Medulla oblongata (tissue), 1 donor: ENCODE measurements at regions not wholly inside any gene's neighbourhood (a gene's known extent, or its start where the extent isn't known, plus 50 kb on each side); places are given as distances from the start of the nearest gene placed in this dataset.
"Not testable (repeated sequence)": the region's sequence is repeated elsewhere in the genome, so short reads cannot be mapped to it uniquely, and the experiment has no call there.

ENCODE experiments used
- DNase-seq: peaks from one replicate; pipeline ENCODE4 v3.0.0-alpha.2; 2015; ENCODE audit errors: extremely low spot score

DNA sequence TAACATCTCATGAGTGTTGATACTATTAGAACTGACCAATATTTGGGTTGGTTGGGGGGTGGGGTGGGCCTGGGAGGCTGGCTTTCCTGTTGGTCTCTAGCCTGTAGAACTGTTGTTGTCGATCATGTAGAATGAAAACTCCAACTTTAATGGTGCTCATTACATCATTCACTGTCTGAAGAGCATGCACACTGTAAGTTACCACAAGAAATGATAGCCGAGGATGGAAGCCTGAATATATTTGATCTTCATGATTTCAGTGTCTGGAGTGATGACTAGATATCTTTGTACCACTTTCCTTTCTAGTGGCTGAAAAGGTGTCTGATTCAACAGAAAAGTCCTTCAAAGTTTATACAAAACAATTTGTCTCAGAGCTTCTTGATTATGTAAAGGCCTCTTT lies 123.6 kb downstream of the XCL2 start:
- DNase-seq: no peak

DNA sequence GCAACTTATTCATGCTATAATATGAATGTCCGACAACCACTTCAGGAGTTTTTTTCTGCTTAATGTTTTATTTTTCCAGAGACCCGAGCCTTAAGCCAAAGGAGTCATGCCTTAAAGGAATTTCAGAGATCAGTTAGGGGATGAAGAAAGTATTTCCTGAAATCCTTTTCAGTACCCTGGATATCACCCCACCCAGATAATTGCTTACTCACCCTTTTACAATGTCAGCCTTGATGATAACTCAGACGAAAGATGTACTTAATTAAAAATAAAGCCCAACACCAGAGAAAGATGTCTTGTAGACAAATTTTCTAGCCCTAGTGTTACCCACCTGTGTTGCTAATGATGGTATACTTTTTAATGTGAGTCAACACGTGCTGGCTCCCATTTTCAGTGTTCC lies 124.1 kb downstream of the XCL2 start:
- no peak for DNase-seq

DNA sequence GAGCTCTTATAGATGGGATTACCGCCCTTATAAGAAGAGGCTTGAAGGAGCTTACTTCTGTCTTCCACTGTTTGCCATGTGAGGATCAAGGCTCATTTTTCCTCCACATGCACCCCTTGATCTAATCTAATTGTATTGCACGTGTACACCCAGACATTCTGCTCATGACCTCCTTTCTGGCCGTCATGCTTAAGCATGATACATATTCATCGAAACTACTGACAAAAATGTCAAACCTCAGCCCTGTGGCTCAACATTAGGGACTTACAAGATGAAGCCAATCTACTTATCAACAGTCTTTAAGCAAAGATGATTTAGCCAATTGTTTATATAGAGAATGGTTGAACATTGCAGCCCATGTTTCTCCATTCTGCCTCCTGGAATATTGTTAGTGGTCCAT lies 127.6 kb downstream of the XCL2 start:
- no peak for DNase-seq

DNA sequence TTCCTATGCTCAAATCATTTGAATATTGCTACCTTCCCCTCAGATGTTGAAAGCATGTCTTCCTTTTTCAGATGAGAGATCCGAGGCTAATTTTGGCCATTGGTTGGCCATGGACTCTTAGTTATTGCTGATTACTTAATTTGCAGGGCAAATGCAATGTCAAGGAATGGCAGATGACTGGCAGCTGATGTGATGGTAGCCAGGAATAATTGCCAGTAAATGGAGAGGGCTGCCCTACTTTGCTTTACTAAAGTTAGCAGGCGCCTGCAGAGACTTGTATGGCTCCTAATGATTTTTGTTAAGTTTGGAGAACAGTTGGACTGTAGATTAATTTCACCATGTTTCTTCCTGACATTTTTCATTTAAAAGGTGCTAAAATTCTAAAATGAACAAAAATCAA lies 128.9 kb downstream of the XCL2 start:
- DNase-seq: no peak

DNA sequence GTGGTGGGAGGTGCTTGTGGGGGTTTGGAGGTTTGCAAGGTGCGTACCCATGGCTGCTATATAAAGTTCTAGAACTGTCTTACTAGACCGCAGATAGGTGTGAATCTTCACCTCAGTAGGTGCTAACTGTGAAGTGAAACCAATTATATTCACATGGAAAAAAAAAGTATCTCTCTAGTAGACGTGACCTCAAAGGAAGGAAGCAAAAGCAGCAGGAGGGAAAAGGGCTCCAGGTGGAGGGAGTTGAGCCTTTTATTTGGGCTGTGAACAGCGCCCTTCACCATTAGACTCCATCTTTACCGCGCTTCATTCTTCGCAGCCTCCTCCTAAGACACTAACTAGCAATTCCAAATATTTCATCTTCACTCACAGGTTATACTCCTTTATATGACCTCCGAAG lies 129.8 kb downstream of the TBX19 start:
- no peak for DNase-seq

DNA sequence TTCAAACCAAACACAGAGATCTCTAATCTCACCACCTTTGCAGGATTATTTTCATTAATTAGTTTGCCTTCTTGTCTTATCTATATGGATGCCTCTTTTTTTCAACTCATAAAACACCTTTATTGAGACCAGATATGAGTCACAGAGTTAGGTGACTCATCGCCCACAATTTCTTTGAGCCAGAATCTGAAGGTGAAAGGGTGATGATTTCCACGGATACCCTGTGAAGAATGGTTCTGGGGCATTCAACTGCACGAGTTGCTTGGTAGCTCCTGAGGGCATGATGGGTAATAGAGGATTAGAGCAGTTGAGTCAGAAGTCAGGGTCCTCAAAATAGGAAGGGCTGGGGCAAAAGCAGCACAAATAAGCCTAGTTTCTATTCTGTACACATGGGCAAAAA lies 128.2 kb downstream of the TBX19 start:
- no peak for DNase-seq

DNA sequence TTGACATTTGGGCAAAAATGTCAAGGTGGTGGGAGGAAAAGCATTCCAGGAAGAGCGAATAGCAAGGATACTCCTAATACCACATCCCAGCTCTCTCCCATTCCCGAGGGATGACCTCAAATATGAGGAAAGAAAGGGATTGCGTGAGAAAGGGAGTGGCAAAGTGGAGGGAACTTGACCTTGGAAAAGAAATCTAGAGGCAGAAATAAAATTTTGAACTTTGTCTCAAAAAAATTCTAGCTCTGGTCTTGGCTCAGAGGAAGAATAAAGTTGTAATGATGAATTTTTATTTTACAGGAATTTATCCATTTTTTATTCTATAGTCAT lies 127.8 kb downstream of the TBX19 start:
- no peak for DNase-seq

DNA sequence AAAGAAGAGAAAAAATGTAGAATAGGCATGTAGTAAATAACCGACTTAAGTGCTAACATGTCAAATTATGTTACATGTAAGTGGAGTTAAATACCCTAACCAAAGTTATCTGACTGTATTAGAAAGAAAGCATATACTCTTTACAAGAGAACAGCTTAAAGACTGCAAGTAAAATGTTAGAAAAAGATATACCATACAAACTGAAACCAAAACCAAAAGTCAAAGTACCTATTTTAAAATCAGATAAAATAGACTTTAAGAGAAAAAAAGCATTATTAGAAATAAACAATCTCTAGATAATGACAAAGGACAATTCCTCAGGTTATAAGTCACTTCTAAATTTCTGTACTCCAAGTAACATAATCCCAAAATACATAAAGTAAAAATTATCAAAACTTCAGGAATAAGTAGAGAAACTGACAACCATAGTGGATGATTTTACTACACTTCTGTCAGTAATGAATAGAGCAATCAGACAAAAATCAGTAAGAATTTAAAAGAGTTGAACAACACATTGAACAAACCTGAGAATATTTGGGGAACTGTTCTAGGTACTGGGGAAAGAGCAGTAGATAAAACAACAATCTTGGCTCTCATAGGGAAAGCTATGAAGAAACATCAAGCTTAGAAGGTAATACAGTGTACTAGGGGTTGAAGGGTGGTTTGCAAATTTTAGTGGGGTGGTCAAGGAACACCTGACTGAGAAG lies 127.3 kb downstream of the TBX19 start:
- no peak for DNase-seq

DNA sequence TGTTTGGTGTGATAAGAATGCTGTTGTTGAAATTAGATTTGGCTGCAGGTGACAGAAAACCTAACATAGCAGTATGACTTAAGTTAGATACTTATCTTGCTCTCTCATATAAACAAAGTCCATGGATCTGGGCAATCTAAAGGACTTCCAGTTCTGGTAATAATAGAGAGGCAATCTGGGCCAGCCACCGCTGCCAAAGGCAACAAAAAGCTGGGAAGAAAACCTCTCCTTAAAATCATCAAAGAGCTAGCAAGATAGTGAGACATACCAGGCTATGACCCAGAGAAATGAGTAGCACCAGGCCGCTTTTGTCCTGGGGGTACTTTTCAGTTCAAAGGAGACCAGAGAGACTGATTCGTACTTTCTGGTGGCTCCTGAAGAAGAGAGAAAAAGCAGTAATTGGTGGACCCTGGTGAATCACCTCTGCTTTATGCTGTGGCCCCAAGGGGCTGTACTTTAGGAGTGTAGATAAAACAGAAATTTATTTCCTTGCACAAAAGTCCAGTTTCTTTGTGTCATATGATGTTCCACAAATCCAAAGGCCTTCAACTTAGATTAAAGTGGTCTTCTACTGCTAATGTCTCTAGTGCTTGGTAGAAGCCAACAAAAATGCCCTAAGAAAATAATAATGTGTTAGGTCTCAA lies 125.4 kb downstream of the TBX19 start:
- no peak for DNase-seq

DNA sequence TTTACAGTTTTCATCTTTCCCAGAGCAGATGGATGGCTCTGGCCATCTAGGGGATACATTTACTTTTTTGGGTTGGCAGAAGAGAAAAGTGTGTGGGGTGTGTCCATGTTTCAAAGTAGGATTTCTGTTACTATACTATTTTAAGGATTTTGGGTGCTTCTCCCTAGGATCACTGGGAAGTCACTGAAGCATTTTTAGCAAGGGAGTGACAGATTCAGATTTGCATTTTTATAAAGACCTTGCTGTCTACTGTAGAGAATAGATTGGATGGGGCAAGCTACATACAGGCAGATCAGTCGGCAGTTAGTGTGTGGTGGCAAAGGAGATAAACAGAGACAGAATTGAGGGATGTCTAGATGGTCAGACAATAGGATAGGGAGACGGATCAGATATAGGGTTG lies 122.5 kb downstream of the TBX19 start:
- DNase-seq: no peak

DNA sequence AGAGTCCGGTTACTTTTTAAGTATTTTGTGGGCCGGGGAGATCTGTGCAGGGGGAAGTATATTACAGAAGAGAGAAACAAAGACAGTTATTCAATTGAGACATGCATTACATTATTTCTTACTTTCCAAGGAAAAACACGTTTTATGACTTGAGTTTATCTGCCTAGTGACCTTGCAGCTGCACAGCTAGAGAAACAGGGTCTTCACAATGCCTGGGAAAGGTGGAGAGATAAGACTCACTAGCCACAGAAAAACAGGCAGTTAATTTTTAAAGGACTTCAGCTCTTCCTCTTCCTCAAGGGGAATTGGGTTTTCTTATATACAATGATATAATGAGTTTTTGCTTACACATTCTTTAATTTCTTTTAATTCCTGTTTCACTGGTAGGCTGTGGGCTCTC lies 121.8 kb downstream of the TBX19 start:
- not testable (repeated sequence) for DNase-seq

DNA sequence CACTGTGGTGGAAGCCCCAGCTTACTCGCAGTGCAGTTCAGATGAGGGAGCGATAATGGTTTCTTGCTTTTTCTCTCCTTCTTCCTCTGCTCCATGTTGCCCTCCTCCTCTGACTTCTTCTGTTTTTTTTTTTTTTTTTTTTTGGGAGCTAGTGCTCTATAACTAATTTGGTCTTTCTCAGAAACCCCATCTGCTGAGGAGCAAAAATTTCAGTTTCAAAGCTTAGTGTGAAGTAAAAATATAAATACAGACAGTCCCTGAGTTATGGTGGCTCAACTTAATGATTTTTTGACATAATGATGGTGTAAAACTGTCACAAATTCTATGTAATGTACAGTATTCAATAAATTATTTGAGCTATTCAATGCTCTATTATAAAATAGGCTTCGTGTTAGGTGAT lies 120.7 kb downstream of the TBX19 start:
- DNase-seq: no peak

DNA sequence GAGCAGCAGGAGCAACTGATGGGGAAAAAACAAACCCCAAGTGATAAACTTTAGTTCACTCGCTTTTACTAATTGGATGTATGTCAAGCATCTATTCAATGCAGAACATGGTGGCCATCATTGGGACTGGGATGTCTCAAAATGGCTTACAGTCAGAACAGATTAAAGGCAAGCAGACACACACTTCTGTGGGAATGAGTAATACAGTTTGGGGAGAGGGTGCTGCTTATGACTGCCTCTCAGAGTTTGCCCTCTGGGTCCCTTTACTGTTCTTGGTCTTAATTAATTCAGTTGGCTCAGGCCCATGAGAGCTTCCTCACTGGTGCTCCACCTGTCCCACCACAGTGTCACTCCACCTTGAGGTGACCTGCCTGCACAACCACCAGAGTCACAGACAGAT lies 119.5 kb downstream of the TBX19 start:
- DNase-seq: no peak

DNA sequence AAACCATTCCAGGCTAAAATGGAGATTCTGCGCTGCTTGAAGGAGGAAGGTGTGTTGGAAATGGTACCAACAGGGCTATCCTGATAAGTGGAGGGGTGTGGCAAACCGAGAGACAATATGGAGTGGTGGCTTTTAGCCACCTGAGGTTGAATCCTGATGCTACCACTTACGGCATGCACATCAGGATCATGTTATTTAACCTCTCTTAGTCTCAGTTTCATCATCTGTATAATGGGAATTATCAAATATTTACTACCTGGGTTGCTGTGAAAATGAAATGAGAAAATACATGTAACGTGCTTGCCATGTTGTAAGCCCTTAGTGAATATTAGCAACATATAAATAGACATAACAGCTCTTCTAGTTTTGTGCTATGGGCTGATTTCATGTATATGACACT lies 117.1 kb downstream of the TBX19 start:
- DNase-seq: no peak

DNA sequence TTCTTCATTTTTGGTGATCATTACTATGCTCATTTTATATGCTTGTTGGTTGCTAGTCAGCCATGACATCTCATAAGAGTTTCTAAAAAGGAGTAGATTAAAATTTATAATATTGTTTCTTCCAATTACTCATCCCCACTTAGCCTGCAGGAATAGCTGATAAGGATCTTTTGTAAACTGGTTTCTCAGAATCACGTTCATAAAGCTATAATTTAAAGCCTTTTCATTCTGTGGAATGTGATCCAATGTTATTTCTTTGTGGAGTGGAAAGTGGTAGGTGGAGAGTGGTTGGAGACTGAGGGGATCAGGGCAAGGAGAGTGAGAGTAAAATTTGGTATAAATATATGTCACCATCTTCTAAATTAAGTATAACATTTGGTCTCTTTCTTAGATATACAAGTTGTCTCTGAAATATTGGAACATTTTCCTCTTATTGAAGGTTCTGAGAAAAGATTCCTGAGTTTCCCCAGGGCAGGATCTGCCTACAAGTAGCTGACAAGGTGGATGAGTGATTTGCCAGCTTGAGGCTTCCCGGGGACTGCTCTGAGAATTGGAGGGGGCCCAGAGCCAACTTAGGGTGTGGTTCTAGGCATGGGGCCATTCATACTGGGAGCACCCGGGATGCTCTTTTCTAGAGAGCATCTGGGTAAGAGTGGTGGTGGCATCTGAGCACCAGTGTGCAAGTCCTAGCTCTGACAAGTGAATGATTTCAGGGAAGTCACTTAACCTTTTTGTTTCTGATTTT lies 116.4 kb downstream of the TBX19 start:
- DNase-seq: no peak

DNA sequence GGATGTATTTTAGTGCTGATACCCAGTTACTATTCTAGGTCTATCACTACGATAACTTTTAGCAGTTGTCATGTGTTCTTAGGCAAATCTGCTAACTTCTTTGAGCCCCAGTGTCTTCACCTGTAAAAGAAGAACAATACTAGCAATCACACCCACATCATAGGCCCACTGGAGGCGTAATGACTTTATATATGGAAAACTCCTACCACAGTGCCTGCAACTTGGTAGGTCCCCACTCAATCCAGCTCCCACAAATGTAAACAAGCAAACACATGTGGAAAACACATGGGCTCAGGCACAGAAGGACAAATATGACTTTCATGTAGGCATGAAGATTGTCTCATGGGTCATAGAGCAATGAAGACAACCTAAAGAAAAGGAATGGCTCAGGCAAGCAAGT lies 115.8 kb downstream of the TBX19 start:
- no peak for DNase-seq

DNA sequence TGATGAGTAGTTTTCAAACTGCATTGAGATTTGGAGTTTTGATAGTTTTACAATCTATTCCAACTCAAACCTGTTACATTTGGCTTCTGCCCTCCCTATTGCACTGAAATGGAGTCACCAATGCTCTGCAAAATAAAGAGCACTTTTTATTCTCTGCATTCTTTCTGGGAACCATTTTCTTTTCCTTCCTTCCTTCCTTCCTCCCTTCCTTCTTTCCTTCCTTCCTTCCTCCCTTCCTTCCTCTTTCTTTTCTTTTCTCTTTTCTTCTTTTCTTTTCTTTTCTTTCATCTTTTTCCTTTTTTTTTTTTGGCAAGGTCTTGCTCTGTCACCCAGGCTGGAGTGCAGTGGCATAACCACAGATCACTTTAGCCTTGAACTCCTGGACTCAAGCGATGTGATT lies 114.2 kb downstream of the TBX19 start:
- DNase-seq: no peak

DNA sequence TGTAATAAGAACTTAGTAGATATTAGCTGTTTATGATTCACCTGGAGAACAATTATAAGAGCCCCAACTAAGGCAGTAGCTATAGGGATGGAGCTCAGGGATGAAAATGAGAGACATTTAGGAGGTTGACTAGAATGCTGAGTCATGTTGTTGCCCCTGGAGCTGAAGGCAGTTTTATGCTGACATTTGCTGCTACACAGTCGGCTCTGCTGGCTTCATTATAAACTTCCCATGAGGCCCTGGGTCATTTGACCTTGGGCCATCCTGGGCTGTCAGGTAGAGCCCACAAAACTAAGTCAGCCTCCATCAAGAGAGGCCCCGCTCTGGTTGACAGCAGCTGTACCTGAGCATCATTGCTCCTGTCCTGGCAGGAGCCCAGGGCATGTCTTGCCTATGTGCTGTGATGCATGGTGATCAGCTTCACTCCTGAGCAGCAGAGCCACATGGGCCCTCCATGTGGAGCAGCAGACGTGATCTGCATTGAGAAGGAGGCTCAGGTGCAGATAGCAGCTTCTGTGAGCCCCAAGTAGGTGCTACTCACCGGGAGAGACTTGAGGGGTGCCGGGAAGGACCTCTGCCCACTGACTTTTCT lies 112.4 kb downstream of the TBX19 start:
- no peak for DNase-seq

DNA sequence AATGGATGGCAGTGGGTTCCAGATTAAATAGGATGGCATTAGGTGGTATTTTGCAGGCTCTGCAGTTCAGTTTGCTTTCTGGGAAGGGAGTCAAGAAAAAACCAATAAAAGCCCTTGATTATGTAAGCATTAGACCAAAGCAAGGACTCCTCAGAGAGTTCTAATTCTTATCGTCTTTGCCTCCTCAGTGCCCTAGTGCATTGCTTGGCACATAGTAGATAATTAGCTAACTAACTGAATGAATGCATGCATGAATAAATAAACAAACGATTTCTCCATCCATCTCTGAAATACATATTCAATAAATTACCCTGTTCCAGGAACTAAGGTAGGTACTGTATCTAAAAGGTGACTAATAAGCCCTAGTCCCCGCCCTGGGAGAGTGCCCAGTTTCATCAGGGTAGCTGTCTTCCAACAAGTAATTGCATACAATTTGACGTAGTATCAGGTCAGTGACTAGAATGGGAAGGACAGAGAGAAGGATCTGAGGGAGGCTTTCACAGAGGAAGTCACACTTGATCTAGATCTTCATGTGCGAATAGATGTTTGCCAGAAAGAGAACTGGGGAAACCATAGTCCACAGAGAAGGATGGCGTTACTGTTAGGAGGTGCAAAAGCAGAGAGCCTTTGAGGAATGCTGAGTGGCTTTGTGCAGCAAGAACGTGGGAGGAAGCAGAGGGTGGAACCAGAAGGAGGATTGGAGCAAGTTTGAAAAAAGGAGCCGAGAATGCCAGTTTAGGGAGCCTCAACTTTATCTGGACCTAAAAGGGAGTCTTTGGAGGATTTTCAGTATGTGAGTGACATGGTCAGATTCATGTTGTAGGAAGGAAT lies 111.4 kb downstream of the TBX19 start:
- no peak for DNase-seq

DNA sequence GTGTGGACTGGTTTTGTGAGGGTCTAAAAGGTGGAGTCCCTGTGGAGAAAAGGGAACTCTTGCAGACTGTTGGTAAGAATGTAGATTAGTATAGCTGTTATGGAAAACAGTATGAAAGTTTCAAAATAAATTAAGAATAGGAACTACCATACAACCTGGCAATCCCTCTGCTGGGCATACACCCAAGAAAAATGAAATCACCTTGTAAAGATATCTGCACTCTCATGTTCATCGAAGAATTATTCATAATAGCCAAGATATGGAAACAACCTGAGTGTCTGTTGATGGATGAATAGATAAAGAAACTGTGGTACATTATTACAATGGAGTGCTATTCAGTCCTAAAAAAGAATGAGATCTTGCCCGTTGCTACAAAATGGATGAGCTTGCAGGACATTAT lies 109.6 kb downstream of the TBX19 start:
- DNase-seq: no peak

DNA sequence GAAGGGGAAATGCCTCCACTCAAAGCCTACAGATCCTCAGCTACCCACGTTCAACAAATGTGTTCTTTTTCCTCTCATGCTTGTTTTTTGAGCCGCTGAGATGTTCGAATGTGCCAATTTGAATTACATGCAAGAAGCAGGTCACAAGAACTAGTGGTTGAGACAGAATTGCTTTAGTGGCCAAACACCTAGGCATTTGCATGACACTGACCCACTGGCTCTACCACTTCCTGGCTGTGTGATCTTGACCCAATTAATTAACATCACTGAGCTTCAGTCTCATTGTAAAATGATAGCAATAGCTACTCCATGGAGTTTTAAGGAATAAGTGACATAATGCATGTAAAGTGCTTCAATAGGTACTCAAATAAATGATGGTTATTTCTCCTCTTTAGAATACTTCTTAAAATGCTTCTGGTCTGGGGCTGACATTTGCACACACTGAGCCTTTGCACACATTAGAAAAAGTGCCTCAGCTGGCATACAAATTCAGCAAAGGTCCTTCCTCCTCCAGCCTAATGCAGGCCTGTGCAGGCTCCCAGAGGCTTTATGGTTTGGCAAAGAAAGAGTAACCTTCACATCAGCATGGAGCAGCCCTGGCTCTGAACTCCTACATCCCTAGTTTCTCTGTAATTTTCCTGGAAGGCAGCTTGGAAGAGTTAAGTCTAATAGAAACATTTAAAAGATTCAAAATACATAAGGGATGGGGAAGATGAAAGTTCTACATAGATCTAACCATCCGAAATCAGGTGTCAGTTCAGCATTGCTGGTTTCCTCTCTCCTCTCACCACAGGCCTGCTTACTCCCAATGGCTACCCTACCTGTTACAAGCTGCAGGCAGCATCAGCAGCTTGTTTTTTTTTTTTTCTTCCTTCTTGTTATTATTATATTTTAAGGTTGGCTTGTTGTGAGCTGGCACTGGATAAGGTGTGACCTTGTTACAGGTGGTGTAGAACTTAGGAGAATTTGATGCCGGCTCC lies 107.4 kb downstream of the TBX19 start:
- DNase-seq: no peak
